ENCODE measurements at regions not wholly inside any gene's neighbourhood (a gene's known extent, or its start where the extent isn't known, plus 50 kb on each side); places are given as distances from the start of the nearest gene placed in this dataset.

DNA sequence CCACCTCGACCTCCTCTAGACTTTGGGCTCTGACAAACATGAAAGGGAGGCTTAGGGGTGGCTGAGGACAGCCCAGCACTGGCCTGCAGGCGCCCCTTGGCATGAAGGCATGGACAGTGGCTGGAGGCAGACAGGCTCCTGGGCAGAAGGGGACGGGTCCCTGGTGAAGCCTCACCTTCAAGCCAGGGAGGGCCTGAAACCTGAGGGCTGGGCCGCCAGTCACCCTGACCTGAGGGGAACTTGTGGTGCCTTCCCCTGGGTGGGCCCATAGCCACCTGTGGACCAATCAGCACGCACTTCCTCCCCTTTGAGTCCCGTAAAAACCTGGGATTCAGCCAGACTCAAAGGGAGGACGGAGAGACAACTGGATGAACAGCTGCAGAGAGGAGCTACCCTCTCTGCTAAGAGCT lies 90.4 kb upstream of the PUM3 start:
- intact Hi-C loops (cut with micrococcal nuclease; ENCODE audit: unreplicated experiment) = no loop called here
- no peak overlapping the region for H2AFZ ChIP-seq
- no peaks in the 10 kb centered on the region for H3K36me3 ChIP-seq (ENCODE audit: low read depth)
- H3K9me3 ChIP-seq (ENCODE audit: insufficient read depth, low read depth) = no peaks in the 10 kb centered on the region
- no peaks in the 10 kb centered on the region for H3K9me2 ChIP-seq (ENCODE audit: insufficient read depth)
- ChIA-PET CTCF (no interaction called here), POLR2A (ENCODE audit: unreplicated experiment) (no interaction called here)
- TF ChIP-seq, protein P1, sequence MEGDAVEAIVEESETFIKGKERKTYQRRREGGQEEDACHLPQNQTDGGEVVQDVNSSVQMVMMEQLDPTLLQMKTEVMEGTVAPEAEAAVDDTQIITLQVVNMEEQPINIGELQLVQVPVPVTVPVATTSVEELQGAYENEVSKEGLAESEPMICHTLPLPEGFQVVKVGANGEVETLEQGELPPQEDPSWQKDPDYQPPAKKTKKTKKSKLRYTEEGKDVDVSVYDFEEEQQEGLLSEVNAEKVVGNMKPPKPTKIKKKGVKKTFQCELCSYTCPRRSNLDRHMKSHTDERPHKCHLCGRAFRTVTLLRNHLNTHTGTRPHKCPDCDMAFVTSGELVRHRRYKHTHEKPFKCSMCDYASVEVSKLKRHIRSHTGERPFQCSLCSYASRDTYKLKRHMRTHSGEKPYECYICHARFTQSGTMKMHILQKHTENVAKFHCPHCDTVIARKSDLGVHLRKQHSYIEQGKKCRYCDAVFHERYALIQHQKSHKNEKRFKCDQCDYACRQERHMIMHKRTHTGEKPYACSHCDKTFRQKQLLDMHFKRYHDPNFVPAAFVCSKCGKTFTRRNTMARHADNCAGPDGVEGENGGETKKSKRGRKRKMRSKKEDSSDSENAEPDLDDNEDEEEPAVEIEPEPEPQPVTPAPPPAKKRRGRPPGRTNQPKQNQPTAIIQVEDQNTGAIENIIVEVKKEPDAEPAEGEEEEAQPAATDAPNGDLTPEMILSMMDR (conservative IDR thresholded peaks at IDR 0.05) = no peak
- no peak for TF ChIP-seq EZH2 (IDR thresholded peaks at IDR 0.05; ENCODE audit: low read depth)
- no peaks in the 10 kb centered on the region for H3K79me2 ChIP-seq (ENCODE audit: low read depth)
- H4K20me1 ChIP-seq (ENCODE audit: insufficient read depth) = no peaks in the 10 kb centered on the region
- no peak overlapping the region for H3K4me3 ChIP-seq
- DNase-seq = no peak
- H3F3A ChIP-seq (ENCODE audit: insufficient read depth, low read depth) = no peaks in the 10 kb centered on the region
- BruUV-seq (replicated peaks) = no TSS peak
- H3K27me3 ChIP-seq (ENCODE audit: insufficient read depth, low read depth) = peaks cover 17% of the 10 kb centered on the region; the same call in 1 of the 2 replicates
- H3K4me1 ChIP-seq (replicated peaks; ENCODE audit: insufficient read depth) = no peaks in the 10 kb centered on the region
- no peak overlapping the region for H3K27ac ChIP-seq
- no peak overlapping the region for H3K4me2 ChIP-seq

DNA sequence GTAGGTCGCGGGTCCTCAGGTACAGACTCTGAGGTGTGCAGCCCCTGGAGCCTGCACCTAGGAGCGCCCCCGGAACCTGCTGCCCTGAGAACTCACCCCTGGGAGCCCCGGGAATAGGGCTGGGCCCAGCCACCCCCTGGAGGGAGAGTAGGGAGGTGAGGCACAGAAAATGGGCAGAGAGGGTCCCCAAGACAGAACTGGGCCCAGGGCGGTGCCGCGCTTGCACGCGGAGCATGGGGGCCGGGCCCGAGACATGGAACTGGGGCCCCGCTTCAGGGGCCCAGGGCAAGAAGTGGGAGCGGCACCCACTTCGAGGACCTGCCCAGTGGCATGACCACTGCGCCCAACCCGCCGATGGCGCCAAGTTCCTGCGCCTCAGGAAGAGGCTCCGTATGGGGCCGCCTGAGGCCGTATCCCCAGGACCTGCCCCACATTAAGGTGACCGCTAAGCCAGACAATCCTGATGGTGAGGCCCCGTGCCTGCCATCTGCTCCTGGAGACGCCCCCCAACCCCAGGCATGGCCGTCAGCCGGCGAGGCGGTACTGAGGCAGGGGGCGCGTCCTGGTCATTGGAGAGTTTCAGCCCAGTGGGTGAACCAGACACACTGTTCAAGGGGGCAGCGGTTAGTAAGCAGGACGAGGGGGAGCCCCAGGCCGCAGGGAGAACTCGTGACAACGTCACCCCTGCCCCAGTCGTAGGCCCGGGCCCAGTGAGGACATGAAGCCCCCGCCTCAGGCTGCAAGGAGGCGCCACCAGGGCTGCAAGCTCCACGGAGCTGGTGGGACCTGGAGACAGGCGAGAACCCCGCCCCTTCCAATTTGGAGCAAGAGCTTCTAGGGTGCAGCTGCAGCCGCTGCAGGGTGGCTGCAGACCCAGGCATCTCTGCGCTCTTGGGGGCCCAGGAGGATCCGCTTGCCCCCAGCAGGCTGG lies 89.5 kb upstream of the PUM3 start:
- no peak overlapping the region for H2AFZ ChIP-seq
- no peaks in the 10 kb centered on the region for H3K36me3 ChIP-seq (ENCODE audit: low read depth)
- no peak for TF ChIP-seq EZH2 (IDR thresholded peaks at IDR 0.05; ENCODE audit: low read depth)
- no peaks in the 10 kb centered on the region for H3F3A ChIP-seq (ENCODE audit: insufficient read depth, low read depth)
- BruUV-seq (replicated peaks) = no TSS peak
- no peaks in the 10 kb centered on the region for H3K9me2 ChIP-seq (ENCODE audit: insufficient read depth)
- POLR2A ChIA-PET (ENCODE audit: unreplicated experiment) = no interaction called here
- H3K4me2 ChIP-seq = no peak overlapping the region
- no peaks in the 10 kb centered on the region for H3K4me1 ChIP-seq (replicated peaks; ENCODE audit: insufficient read depth)
- no peaks in the 10 kb centered on the region for H3K79me2 ChIP-seq (ENCODE audit: low read depth)
- H3K9me3 ChIP-seq (ENCODE audit: insufficient read depth, low read depth) = no peaks in the 10 kb centered on the region
- H3K4me3 ChIP-seq = no peak overlapping the region
- H3K27ac ChIP-seq = no peak overlapping the region
- no peak for DNase-seq
- intact Hi-C loops (cut with micrococcal nuclease; ENCODE audit: unreplicated experiment) = no loop called here
- H4K20me1 ChIP-seq (ENCODE audit: insufficient read depth) = no peaks in the 10 kb centered on the region
- peaks cover 19% of the 10 kb centered on the region; the same call in 1 of the 2 replicates for H3K27me3 ChIP-seq (ENCODE audit: insufficient read depth, low read depth)
- CTCF ChIA-PET = no interaction called here

DNA sequence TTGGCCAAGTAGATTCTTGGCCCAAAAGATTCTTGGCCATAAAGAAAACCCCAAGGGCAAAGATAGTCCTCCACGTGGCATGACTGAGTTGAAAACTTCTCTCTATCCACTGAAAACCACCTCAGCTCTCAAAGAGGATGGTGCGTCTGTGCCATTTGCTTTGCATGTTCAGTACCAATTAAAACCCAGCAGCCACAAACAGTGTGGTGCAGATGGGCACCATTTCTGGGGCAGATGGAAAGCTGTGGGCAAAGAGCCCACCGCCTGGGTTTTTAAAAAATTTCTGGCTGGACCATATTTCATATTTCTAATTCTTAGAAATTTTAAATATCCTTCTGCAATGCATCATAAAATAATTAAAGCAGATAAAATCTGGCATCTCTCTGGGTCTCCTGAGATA lies 84.5 kb upstream of the PUM3 start:
- CTCF ChIA-PET = no interaction called here
- Histone ChIP-seq H3K79me2 (ENCODE audit: low read depth) (no peaks in the 10 kb centered on the region), H3K4me2 (no peak overlapping the region), H4K20me1 (ENCODE audit: insufficient read depth) (no peaks in the 10 kb centered on the region), H3K4me1 (replicated peaks; ENCODE audit: insufficient read depth) (no peaks in the 10 kb centered on the region), H3K9me3 (ENCODE audit: insufficient read depth, low read depth) (no peaks in the 10 kb centered on the region), H3K4me3 (no peak overlapping the region), H2AFZ (no peak overlapping the region), H3K9me2 (ENCODE audit: insufficient read depth) (no peaks in the 10 kb centered on the region), H3F3A (ENCODE audit: insufficient read depth, low read depth) (no peaks in the 10 kb centered on the region), H3K27me3 (ENCODE audit: insufficient read depth, low read depth) (peaks cover 24% of the 10 kb centered on the region; the same call in 1 of the 2 replicates), H3K27ac (no peak overlapping the region), H3K36me3 (ENCODE audit: low read depth) (no peaks in the 10 kb centered on the region)
- POLR2A ChIA-PET (ENCODE audit: unreplicated experiment) = no interaction called here
- intact Hi-C loops (cut with micrococcal nuclease; ENCODE audit: unreplicated experiment) = no loop called here
- BruUV-seq (replicated peaks) = no TSS peak
- TF ChIP-seq, protein P1 (conservative IDR thresholded peaks at IDR 0.05) = no peak
- no peak for TF ChIP-seq EZH2 (IDR thresholded peaks at IDR 0.05; ENCODE audit: low read depth)
- no peak for DNase-seq

Measured in PC-9 (cell line).